ENCODE measurements at regions not wholly inside any gene's neighbourhood (a gene's known extent, or its start where the extent isn't known, plus 50 kb on each side); places are given as distances from the start of the nearest gene placed in this dataset.

- POLR2A ChIA-PET = no interaction called here
- Mint-ChIP-seq H3K4me3 (no peak overlapping the region), H3K4me1 (no peaks in the 10 kb centered on the region), H3K27me3 (no peaks in the 10 kb centered on the region), H3K27ac (no peak overlapping the region), H3K9me3 (no peaks in the 10 kb centered on the region), H3K36me3 (ENCODE audit: low read depth) (no peaks in the 10 kb centered on the region)
- CTCF ChIA-PET = no interaction called here
- DNase-seq = no peak
Measured at GRCh38 chr6:147737115-147737514, 228.6 kb downstream of the SAMD5 start.

- Mint-ChIP-seq H3K4me3 (no peak overlapping the region), H3K27ac (no peak overlapping the region), H3K36me3 (ENCODE audit: low read depth) (no peaks in the 10 kb centered on the region), H3K27me3 (no peaks in the 10 kb centered on the region), H3K9me3 (no peaks in the 10 kb centered on the region), H3K4me1 (no peaks in the 10 kb centered on the region)
- POLR2A ChIA-PET = no interaction called here
- no peak for DNase-seq
- CTCF ChIA-PET = no interaction called here
Measured at GRCh38 chr6:147738099-147738498, 229.6 kb downstream of the SAMD5 start.

GRCh38 chr6:147738516-147739162 lies 230.1 kb downstream of the SAMD5 start:
- H3K27ac Mint-ChIP-seq = no peak overlapping the region
- no peaks in the 10 kb centered on the region for H3K36me3 Mint-ChIP-seq (ENCODE audit: low read depth)
- ChIA-PET CTCF (no interaction called here), POLR2A (no interaction called here)
- no peaks in the 10 kb centered on the region for H3K4me1 Mint-ChIP-seq
- no peak overlapping the region for H3K4me3 Mint-ChIP-seq
- H3K27me3 Mint-ChIP-seq = no peaks in the 10 kb centered on the region
- DNase-seq = no peak
- no peaks in the 10 kb centered on the region for H3K9me3 Mint-ChIP-seq

- CTCF ChIA-PET = no interaction called here
- no peaks in the 10 kb centered on the region for H3K4me1 Mint-ChIP-seq
- no peaks in the 10 kb centered on the region for H3K36me3 Mint-ChIP-seq (ENCODE audit: low read depth)
- no peaks in the 10 kb centered on the region for H3K27me3 Mint-ChIP-seq
- no peak overlapping the region for H3K4me3 Mint-ChIP-seq
- H3K27ac Mint-ChIP-seq = no peak overlapping the region
- no peaks in the 10 kb centered on the region for H3K9me3 Mint-ChIP-seq
- POLR2A ChIA-PET = no interaction called here
- no peak for DNase-seq
Measured at GRCh38 chr6:147740326-147740725, 231.8 kb downstream of the SAMD5 start.

- Mint-ChIP-seq H3K27ac (no peak overlapping the region), H3K27me3 (no peaks in the 10 kb centered on the region), H3K4me3 (no peak overlapping the region), H3K4me1 (no peaks in the 10 kb centered on the region), H3K36me3 (ENCODE audit: low read depth) (no peaks in the 10 kb centered on the region), H3K9me3 (no peaks in the 10 kb centered on the region)
- no peak for DNase-seq
- CTCF ChIA-PET = no interaction called here
- POLR2A ChIA-PET = no interaction called here
Measured at GRCh38 chr6:147740916-147741315, 232.4 kb downstream of the SAMD5 start.

GRCh38 chr6:147741389-147741788 lies 232.9 kb downstream of the SAMD5 start:
- H3K9me3 Mint-ChIP-seq = no peaks in the 10 kb centered on the region
- H3K27ac Mint-ChIP-seq = no peak overlapping the region
- no peak for DNase-seq
- no peaks in the 10 kb centered on the region for H3K4me1 Mint-ChIP-seq
- no peaks in the 10 kb centered on the region for H3K27me3 Mint-ChIP-seq
- H3K36me3 Mint-ChIP-seq (ENCODE audit: low read depth) = no peaks in the 10 kb centered on the region
- no peak overlapping the region for H3K4me3 Mint-ChIP-seq
- ChIA-PET POLR2A (no interaction called here), CTCF (no interaction called here)

- no peaks in the 10 kb centered on the region for H3K36me3 Mint-ChIP-seq (ENCODE audit: low read depth)
- ChIA-PET CTCF (no interaction called here), POLR2A (no interaction called here)
- no peaks in the 10 kb centered on the region for H3K4me1 Mint-ChIP-seq
- no peak for DNase-seq
- H3K9me3 Mint-ChIP-seq = no peaks in the 10 kb centered on the region
- no peak overlapping the region for H3K27ac Mint-ChIP-seq
- no peaks in the 10 kb centered on the region for H3K27me3 Mint-ChIP-seq
- no peak overlapping the region for H3K4me3 Mint-ChIP-seq
Measured at GRCh38 chr6:147742440-147742839, 233.9 kb downstream of the SAMD5 start.

GRCh38 chr6:147744012-147744411 lies 235.5 kb downstream of the SAMD5 start:
- no peak for DNase-seq
- ChIA-PET CTCF (no interaction called here), POLR2A (no interaction called here)
- H3K36me3 Mint-ChIP-seq (ENCODE audit: low read depth) = no peaks in the 10 kb centered on the region
- no peaks in the 10 kb centered on the region for H3K9me3 Mint-ChIP-seq
- H3K4me3 Mint-ChIP-seq = no peak overlapping the region
- H3K27ac Mint-ChIP-seq = no peak overlapping the region
- H3K4me1 Mint-ChIP-seq = no peaks in the 10 kb centered on the region
- H3K27me3 Mint-ChIP-seq = no peaks in the 10 kb centered on the region

- Mint-ChIP-seq H3K27me3 (no peaks in the 10 kb centered on the region), H3K4me1 (no peaks in the 10 kb centered on the region), H3K9me3 (no peaks in the 10 kb centered on the region), H3K27ac (no peak overlapping the region), H3K4me3 (no peak overlapping the region), H3K36me3 (ENCODE audit: low read depth) (no peaks in the 10 kb centered on the region)
- ChIA-PET CTCF (no interaction called here), POLR2A (no interaction called here)
- DNase-seq = no peak
Measured at GRCh38 chr6:147749331-147749730, 240.8 kb downstream of the SAMD5 start.

- Mint-ChIP-seq H3K36me3 (ENCODE audit: low read depth) (no peaks in the 10 kb centered on the region), H3K27me3 (no peaks in the 10 kb centered on the region), H3K4me3 (no peak overlapping the region), H3K27ac (no peak overlapping the region), H3K9me3 (no peaks in the 10 kb centered on the region), H3K4me1 (no peaks in the 10 kb centered on the region)
- CTCF ChIA-PET = no interaction called here
- DNase-seq = no peak
- POLR2A ChIA-PET = no interaction called here
Measured at GRCh38 chr6:147750413-147750812, 241.9 kb downstream of the SAMD5 start.

GRCh38 chr6:147751232-147751631 lies 242.7 kb downstream of the SAMD5 start:
- no peak for DNase-seq
- POLR2A ChIA-PET = no interaction called here
- Mint-ChIP-seq H3K36me3 (ENCODE audit: low read depth) (no peaks in the 10 kb centered on the region), H3K9me3 (no peaks in the 10 kb centered on the region), H3K27me3 (no peaks in the 10 kb centered on the region), H3K27ac (no peak overlapping the region), H3K4me3 (no peak overlapping the region), H3K4me1 (no peaks in the 10 kb centered on the region)
- CTCF ChIA-PET = no interaction called here

- H3K27me3 Mint-ChIP-seq = no peaks in the 10 kb centered on the region
- H3K4me1 Mint-ChIP-seq = no peaks in the 10 kb centered on the region
- no peak for DNase-seq
- H3K4me3 Mint-ChIP-seq = no peak overlapping the region
- CTCF ChIA-PET = no interaction called here
- no peaks in the 10 kb centered on the region for H3K36me3 Mint-ChIP-seq (ENCODE audit: low read depth)
- H3K27ac Mint-ChIP-seq = no peak overlapping the region
- no peaks in the 10 kb centered on the region for H3K9me3 Mint-ChIP-seq
- POLR2A ChIA-PET = no interaction called here
Measured at GRCh38 chr6:147752689-147753403, 244.4 kb downstream of the SAMD5 start.

- no peak overlapping the region for H3K27ac Mint-ChIP-seq
- H3K36me3 Mint-ChIP-seq (ENCODE audit: low read depth) = no peaks in the 10 kb centered on the region
- no peaks in the 10 kb centered on the region for H3K4me1 Mint-ChIP-seq
- CTCF ChIA-PET = no interaction called here
- POLR2A ChIA-PET = no interaction called here
- DNase-seq = no peak
- no peaks in the 10 kb centered on the region for H3K9me3 Mint-ChIP-seq
- no peaks in the 10 kb centered on the region for H3K27me3 Mint-ChIP-seq
- no peak overlapping the region for H3K4me3 Mint-ChIP-seq
Measured at GRCh38 chr6:147755999-147756398, 247.5 kb downstream of the SAMD5 start.

- Mint-ChIP-seq H3K27ac (no peak overlapping the region), H3K4me3 (no peak overlapping the region), H3K4me1 (no peaks in the 10 kb centered on the region), H3K9me3 (no peaks in the 10 kb centered on the region), H3K36me3 (ENCODE audit: low read depth) (no peaks in the 10 kb centered on the region), H3K27me3 (no peaks in the 10 kb centered on the region)
- ChIA-PET CTCF (no interaction called here), POLR2A (no interaction called here)
- DNase-seq = no peak
Measured at GRCh38 chr6:147756891-147757290, 248.4 kb downstream of the SAMD5 start.
